EL (cell line): ENCODE measurements at regions not wholly inside any gene's neighbourhood (a gene's known extent, or its start where the extent isn't known, plus 50 kb on each side); places are given as distances from the start of the nearest gene placed in this dataset.

Experiments
- DNase-seq: peaks from one replicate; pipeline ENCODE4 v3.0.0-alpha.2; 2016

GRCh38 chr13:108439556-108439955, 170.0 kb downstream of the TNFSF13B start:
- DNase-seq = no peak

DNA sequence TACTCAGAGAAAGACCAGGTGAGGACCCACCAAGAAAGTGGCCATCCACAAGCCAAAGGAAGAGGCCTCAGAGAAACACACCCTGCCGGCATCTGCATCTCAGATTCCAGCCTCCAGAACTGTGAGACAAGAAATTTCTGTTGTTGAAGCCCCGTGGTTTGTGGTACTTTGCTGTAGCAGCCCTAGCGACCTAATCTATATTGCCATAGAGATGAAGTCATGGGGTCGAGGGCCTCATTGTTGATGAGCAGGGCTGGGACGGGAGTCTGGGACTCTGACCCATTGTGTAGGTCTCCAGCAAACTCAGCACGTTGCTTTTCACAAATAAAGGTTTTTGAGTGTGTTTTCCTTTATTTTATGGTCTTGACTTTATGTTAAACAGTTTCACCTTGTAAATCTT, 174.9 kb downstream of the TNFSF13B start:
- no peak for DNase-seq

DNA sequence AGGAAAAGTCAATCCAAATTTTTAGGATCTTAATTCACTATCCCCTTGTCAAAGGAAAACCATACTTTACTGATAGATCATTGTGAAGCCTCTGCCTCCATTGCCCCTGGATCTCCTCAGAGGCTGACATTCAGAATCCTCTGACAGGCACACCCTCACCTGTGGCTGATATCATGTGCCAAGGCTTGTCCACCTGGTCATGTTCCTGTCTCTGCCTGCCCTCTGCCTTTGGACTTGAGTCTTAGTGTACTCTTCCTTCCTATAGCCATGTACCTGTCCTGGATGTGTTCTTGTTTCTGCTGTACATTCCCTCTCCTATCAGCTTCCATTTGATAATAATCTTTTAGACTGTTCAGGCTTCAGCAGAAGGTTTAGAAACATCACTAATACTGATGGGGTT, 179.4 kb downstream of the TNFSF13B start:
- no peak for DNase-seq

DNA sequence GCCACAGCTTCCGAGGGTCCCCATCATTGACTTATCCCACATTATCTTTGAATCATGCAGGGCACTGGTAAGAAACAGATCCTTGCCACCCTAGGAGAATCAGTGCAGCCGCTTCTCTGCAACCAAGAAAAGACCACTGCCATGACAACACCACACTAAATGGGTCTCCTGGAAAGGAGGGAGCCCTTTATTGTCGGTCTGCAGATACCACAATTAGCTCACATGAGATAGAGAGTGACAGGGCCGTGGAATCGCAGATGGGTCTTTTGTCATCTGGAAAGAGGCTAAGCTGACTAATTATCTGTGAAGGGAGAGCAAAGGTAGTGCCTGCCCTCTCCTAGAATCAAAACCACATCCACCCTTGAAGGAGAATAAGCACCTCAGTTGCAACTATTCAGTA, 178.3 kb upstream of the MYO16 start:
- no peak for DNase-seq

- no peak for DNase-seq
Observed at GRCh38 chr13:108455320-108455719, 174.1 kb upstream of the MYO16 start.

- DNase-seq = no peak
Observed at GRCh38 chr13:108460043-108460442, 169.4 kb upstream of the MYO16 start.

DNA sequence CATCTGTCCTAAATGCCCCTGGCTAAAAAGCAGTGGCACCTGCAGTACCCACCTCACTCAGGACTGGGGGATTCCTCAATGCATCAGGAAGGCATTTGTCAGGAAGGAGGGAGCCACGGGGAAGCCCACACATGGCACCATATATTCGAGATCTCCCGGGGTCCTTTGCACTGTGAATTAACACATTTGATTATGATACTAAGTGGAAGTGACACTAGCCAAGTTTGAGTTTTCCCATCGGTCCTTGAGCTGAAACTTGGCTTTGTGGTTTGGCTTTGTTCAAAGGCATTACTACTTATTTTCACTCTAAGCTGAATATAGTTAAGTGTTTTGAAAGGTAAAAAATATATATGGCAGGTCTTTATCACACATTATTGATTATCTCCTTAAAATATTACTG, 168.7 kb upstream of the MYO16 start:
- DNase-seq = no peak

- DNase-seq = peak; percentile 76
Observed at GRCh38 chr13:108463340-108463739, 166.1 kb upstream of the MYO16 start.

GRCh38 chr13:108470921-108471320, 158.5 kb upstream of the MYO16 start:
- DNase-seq = no peak

GRCh38 chr13:108475181-108475580, 154.2 kb upstream of the MYO16 start:
- DNase-seq = no peak

- no peak for DNase-seq
Observed at GRCh38 chr13:108477376-108477775, 152.0 kb upstream of the MYO16 start.

DNA sequence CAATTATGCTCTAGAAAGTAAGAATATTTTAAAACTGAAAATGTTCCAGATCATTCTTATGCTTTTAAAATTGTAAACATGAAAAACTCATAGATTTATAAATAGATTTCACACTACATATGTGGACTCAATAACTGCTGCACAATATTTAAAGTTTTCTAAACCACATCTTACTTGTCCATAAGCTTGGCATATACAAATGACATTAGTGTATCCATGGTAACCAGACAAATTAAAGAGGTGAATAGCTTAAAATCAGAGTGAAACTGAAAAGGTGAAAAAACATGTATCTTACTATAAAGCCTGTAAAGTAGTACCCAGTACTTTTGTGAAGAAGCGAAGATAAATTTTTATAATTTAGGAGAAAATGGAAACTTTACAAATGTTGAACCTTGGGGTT, 151.2 kb upstream of the MYO16 start:
- no peak for DNase-seq

GRCh38 chr13:108483981-108484380, 145.4 kb upstream of the MYO16 start:
- DNase-seq = no peak

GRCh38 chr13:108486096-108486495, 143.3 kb upstream of the MYO16 start:
- DNase-seq = no peak

GRCh38 chr13:108494991-108495645, 134.3 kb upstream of the MYO16 start:
- DNase-seq = no peak

DNA sequence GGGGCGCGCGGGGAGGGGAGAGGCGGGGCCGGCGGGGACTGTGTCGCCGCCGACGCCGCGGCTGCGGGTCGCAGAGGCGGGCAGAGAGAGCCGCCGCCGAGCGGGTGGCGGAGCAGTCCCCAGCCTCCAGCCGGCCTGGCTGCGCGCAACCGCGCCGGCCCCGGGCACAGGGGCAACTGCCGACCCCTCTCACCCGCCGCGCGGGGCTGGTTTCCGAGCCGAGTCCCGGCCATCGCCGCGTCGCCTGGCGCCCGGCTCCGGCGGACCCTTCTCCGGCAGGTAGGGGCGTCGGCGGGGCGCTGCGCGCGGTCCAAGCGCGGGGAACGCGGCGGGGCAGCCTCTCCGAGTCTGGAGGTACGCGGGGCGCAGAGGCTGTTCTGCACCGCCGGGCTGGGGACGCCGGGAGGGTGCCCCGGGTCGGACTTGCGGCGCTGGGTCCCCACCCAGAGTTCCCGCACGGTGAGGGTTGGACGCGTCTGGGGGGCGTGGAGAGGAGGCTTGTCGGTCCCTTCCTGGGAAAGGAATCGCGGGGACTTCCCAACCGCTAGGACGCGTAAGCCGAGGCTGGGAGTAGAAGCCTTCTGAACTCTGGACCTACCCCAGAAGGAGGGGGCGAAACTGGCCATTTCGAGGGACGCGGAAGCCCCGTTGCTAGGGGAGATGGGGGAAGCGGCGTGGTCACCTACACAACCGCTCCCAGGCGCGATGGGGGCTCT, 133.6 kb upstream of the MYO16 start:
- DNase-seq = no peak

DNA sequence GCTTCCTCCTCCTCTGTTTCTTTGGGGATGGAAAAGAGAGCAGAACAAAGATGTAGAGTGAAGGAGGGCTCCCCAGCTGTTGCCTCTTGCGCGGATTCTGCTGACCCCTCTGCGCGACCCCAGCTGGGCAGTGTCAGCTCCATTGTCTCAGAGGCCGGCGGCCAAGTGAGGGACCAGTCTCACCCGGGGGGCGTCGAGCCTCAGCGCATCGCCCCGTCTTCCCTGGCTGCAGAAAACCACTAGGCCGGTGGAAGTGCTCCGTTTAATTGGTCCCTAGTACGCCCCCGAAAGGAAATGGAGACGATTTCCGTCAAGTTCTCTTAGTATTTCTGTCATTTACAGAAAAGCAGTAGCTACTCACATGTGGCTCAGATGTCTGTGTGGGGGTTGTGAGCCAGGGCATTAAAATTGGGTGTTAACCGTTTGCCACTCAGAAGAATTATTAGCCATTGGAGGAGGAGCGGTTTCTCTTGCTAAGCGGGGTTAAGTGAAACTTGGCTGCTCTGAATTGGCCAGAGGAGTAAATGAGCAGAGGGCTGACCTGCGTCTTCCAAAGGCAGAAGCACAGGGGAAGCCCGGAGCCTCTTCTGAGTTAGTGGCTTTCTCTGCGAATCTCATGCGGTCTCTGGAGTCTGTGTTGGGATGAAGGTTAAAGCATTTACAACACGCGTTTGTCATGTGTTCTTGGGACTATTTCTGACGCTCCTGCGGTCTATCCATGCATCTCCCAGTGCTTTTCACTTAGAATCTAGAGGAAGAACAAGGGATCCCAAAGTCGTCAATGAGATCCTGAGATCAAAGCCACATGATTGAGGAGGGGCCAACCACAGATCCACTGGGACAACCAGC, 132.8 kb upstream of the MYO16 start:
- DNase-seq = no peak

GRCh38 chr13:108500711-108501110, 128.7 kb upstream of the MYO16 start:
- no peak for DNase-seq

DNA sequence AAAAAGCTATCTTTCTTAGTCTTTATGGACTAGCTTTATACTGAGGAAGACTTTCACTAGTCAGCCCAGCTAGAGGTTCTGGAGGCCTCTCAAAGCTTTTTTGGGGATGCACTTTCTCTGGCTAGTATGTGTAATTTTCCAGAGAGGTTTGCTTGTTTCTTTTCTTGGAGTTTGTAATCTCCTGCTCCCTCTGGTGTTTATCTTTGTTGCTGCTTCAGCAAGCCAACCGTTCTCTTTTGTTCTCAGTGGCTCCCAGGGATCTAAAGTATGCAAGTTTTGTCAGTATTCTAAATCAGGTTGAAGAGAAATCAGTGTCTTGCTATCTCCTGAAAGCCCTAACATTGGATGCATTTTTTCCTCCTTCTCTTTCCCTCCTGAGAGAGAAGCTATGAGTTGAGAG, 121.1 kb upstream of the MYO16 start:
- DNase-seq = peak; percentile 12

- no peak for DNase-seq
Observed at GRCh38 chr13:108525827-108526226, 103.6 kb upstream of the MYO16 start.

DNA sequence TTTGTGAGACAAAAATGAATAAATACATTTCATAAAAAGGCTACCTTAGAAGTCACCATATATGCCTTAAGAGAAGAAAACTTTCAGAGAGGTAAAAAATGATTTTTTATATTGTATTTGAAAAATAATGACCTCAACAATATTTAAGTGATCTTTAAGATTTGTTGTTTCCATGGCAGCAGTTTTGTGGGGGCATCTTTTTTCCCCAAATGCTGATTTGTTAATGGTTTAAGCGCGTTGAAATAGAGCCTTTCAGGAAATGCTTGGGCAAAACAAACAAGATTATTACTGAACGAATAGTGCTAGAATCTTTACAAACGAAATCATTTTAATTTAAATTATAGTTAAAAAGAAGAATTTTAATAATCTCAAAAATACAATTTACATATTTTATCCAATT, 103.1 kb upstream of the MYO16 start:
- no peak for DNase-seq

DNA sequence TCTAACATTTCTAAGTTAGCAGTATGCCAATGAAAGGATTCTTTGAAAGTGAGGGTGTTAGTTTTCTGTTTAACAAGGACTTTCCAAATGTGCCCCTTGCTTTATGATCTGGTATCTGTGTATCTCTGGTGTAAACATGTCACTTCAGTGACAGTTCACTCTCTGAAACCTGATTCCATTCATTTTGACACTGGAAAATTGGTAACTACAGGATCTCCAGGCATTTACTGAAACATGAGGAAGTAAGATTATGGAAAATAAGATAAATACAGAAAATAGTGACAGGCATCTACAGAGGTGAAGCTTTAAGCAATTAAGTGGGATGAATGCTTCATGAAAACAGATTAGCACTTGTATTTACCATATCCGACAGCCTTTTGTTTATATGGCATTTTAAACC, 101.6 kb upstream of the MYO16 start:
- DNase-seq = no peak

DNA sequence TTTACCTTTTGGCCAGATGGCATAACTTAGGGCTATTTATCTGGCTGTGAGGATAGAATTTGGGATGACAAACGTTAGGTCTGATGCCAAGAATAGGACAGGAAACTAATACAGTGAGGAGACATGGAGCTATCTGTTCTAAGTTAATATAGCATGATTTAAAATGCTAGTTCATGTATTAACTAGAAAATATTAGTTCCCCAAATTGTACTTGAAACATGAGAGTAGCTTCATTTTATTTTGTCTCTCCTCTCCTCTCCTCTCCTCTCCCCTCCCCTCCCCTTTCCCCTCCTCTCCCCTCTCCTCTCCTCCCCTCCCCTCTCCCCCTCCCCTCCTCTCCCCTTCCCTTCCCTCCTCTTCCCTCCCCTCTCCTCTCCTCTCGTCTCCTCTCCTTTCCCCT, 101.1 kb upstream of the MYO16 start:
- no peak for DNase-seq

DNA sequence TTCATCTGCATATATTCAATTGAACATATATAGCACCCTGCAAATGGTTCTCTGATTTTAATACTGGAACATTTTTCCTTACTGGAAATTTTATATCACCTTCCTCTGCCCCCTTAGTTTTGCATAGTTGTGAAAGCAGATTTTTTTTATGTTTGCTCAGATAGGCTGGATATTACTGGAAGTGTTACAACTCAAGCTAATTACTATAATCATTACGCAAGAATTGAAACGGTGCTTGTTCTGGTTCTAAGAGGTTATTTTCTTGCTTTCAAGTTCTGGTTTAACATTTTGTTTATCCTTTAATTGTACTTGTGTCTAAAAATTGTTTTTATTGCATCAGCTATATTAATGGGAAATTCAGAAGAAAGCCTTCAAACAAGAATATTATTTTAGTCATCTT, 95.6 kb upstream of the MYO16 start:
- no peak for DNase-seq
